H1 (cell line): ENCODE measurements at regions not wholly inside any gene's neighbourhood (a gene's known extent, or its start where the extent isn't known, plus 50 kb on each side); places are given as distances from the start of the nearest gene placed in this dataset.

ENCODE experiments used
- CTCF ChIA-PET: fragments of 300-600 bp; sonication (Branson Sonifier 250); formaldehyde crosslinking; loops from one replicate; lab custom pipeline; 2021; ENCODE audit not compliant: partially characterized antibody; lab: Charles Lee
- POLR2A ChIA-PET: fragments of 300-600 bp; sonication (Branson Sonifier 250); formaldehyde crosslinking; loops from one replicate; lab custom pipeline; 2021; ENCODE audit warnings: inconsistent platforms; ENCODE audit not compliant: partially characterized antibody; lab: Charles Lee
- DNase-seq, 2 experiments: peaks; one replicate each; pipeline versions ENCODE4 v3.0.0 to v3.0.0-alpha.2; 2010 to 2022; ENCODE audit warnings: low spot score in 2 of 2, low read depth in 1 of 2, mixed read lengths in 1 of 2
- FAIRE-seq: peaks from 2 replicates; lab custom pipeline; 2011; peaks lifted over from hg19 to GRCh38; lab: Jason Lieb, UNC
- H2AFZ ChIP-seq: 2 replicates; pipeline ENCODE4 v1.8.1; 2012; ENCODE audit warnings: low read length, inconsistent platforms
- H2AK5ac ChIP-seq: 2 replicates; pipeline ENCODE4 v1.6.1; 2013; ENCODE audit warnings: low read depth, low read length
- H2BK120ac ChIP-seq: replicated peaks from 2 replicates; pipeline ENCODE3; 2013; ENCODE audit warnings: low read depth, low read length, inconsistent platforms
- H2BK12ac ChIP-seq: 2 replicates; pipeline ENCODE4 v1.6.1; 2013; ENCODE audit warnings: low read depth, low read length
- H2BK15ac ChIP-seq: 2 replicates; pipeline ENCODE4 v1.6.1; 2013; ENCODE audit warnings: low read length
- H2BK20ac ChIP-seq: 2 replicates; pipeline ENCODE4 v1.6.1; 2013; ENCODE audit warnings: low read length
- H2BK5ac ChIP-seq: 2 replicates; pipeline ENCODE4 v1.6.1; 2013; ENCODE audit warnings: low read depth, low read length
- H3K14ac ChIP-seq: 2 replicates; pipeline ENCODE4 v1.6.1; 2013; ENCODE audit warnings: inconsistent platforms; ENCODE audit not compliant: insufficient read length
- H3K18ac ChIP-seq: 2 replicates; pipeline ENCODE4 v1.6.1; 2013; ENCODE audit warnings: low read length; ENCODE audit errors: extremely low read depth
- H3K23ac ChIP-seq: 2 replicates; pipeline ENCODE4 v1.6.1; 2013; ENCODE audit warnings: inconsistent platforms; ENCODE audit not compliant: insufficient read length
- H3K23me2 ChIP-seq: 2 replicates; pipeline ENCODE4 v1.6.1; 2013; ENCODE audit warnings: low read depth, low read length
- H3K27ac ChIP-seq: 2 replicates; pipeline ENCODE4 v1.6.1; 2011; ENCODE audit warnings: low read depth, low read length, inconsistent platforms
- H3K27me3 ChIP-seq, 4 experiments: replicated peaks in 1 of 4; 1 replicate in 1 of 4; 2 replicates in 3 of 4; pipeline versions ENCODE4 v1.6.1 to v1.8.1; 2011 to 2013; ENCODE audit warnings: low read length in 3 of 4, mild to moderate bottlenecking in 3 of 4, inconsistent platforms in 2 of 4, mixed read lengths in 2 of 4, moderate library complexity in 1 of 4; ENCODE audit not compliant: control insufficient read depth in 3 of 4, insufficient read depth in 3 of 4; ENCODE audit errors: extremely low read depth in 1 of 4
- H3K36me3 ChIP-seq, 4 experiments: 2 replicates each; pipeline versions ENCODE4 v1.6.1 to v1.8.1; 2011 to 2013; ENCODE audit warnings: mild to moderate bottlenecking in 4 of 4, low read length in 3 of 4, moderate library complexity in 2 of 4, control low read depth in 1 of 4, inconsistent platforms in 1 of 4; ENCODE audit not compliant: insufficient read depth in 4 of 4, control insufficient read depth in 2 of 4
- H3K4ac ChIP-seq: replicated peaks from 2 replicates; pipeline ENCODE3; 2013; ENCODE audit warnings: low read length, low read depth, mixed read lengths, inconsistent platforms; ENCODE audit not compliant: insufficient read length
- H3K4me1 ChIP-seq, 4 experiments: replicated peaks in 1 of 4; 1 replicate in 1 of 4; 2 replicates in 3 of 4; pipeline versions ENCODE4 v1.6.1 to v1.8.1; 2011 to 2013; ENCODE audit warnings: low read length in 3 of 4, inconsistent platforms in 2 of 4, mixed read lengths in 1 of 4; ENCODE audit not compliant: insufficient read depth in 4 of 4, control insufficient read depth in 3 of 4
- H3K4me2 ChIP-seq, 2 experiments: 2 replicates each; pipeline versions ENCODE4 v1.6.1 to v1.8.1; 2011 to 2013; ENCODE audit warnings: low read depth in 2 of 2, low read length in 2 of 2, control low read depth in 1 of 2, inconsistent platforms in 1 of 2, mild to moderate bottlenecking in 1 of 2; ENCODE audit not compliant: insufficient read depth in 1 of 2
- H3K4me3 ChIP-seq, 4 experiments: fragments of 200-600, 300-600 bp in 1 of 4; sonication (generic), shearing (Covaris generic), sonication (Bioruptor Twin) in 1 of 4; 2 replicates each; pipeline versions ENCODE4 v1.5.1 to v1.8.1; 2011 to 2016; ENCODE audit warnings: low read length in 4 of 4, low read depth in 3 of 4, control low read depth in 2 of 4, inconsistent platforms in 2 of 4, mild to moderate bottlenecking in 2 of 4, mixed read lengths in 1 of 4, moderate library complexity in 1 of 4; ENCODE audit not compliant: insufficient read depth in 2 of 4; ENCODE audit errors: extremely low read depth in 1 of 4
- H3K56ac ChIP-seq: replicated peaks from 2 replicates; pipeline ENCODE3; 2013; ENCODE audit warnings: low read depth, mild to moderate bottlenecking, mixed read lengths, low read length, inconsistent platforms; ENCODE audit not compliant: insufficient read length
- H3K79me1 ChIP-seq: 2 replicates; pipeline ENCODE4 v1.6.1; 2013; ENCODE audit warnings: low read depth, low read length, control low read depth
- H3K79me2 ChIP-seq, 2 experiments: 2 replicates each; pipeline versions ENCODE4 v1.6.1 to v1.8.1; 2012 to 2013; ENCODE audit warnings: low read length in 2 of 2, mild to moderate bottlenecking in 2 of 2, inconsistent platforms in 1 of 2; ENCODE audit not compliant: insufficient read depth in 2 of 2, control insufficient read depth in 1 of 2
- H3K9ac ChIP-seq, 4 experiments: replicated peaks in 1 of 4; 1 replicate in 1 of 4; 2 replicates in 3 of 4; pipeline versions ENCODE4 v1.6.1 to v1.8.1; 2011 to 2013; ENCODE audit warnings: low read depth in 3 of 4, low read length in 3 of 4, control low read depth in 2 of 4, mild to moderate bottlenecking in 2 of 4, moderate library complexity in 2 of 4, inconsistent platforms in 1 of 4; ENCODE audit errors: extremely low read depth in 1 of 4
- H3K9me3 ChIP-seq, 2 experiments: 2 replicates each; pipeline versions ENCODE4 v1.6.1 to v1.8.1; 2012 to 2013; ENCODE audit warnings: mild to moderate bottlenecking in 2 of 2, moderate library complexity in 2 of 2, control low read depth in 1 of 2, inconsistent platforms in 1 of 2, low read depth in 1 of 2, low read length in 1 of 2, mixed read lengths in 1 of 2; ENCODE audit not compliant: insufficient read depth in 2 of 2
- H4K20me1 ChIP-seq, 2 experiments: replicated peaks in 1 of 2; 2 replicates each; pipeline versions ENCODE3 to v1.8.1; 2011 to 2013; ENCODE audit warnings: inconsistent platforms in 2 of 2, low read length in 2 of 2, mild to moderate bottlenecking in 1 of 2; ENCODE audit not compliant: insufficient read depth in 2 of 2, control insufficient read depth in 1 of 2
- H4K5ac ChIP-seq: 2 replicates; pipeline ENCODE4 v1.6.1; 2013; ENCODE audit warnings: low read length, low read depth, mixed read lengths, inconsistent platforms; ENCODE audit not compliant: insufficient read length
- H4K8ac ChIP-seq: 2 replicates; pipeline ENCODE4 v1.8.0; 2013; ENCODE audit warnings: mild to moderate bottlenecking, moderate library complexity, low read length, inconsistent platforms; ENCODE audit not compliant: insufficient read depth; ENCODE audit errors: extremely low read depth
- H4K91ac ChIP-seq: replicated peaks from 2 replicates; pipeline ENCODE3; 2013; ENCODE audit warnings: low read length, mixed read lengths, inconsistent platforms; ENCODE audit not compliant: insufficient read length
- TF ChIP-seq, protein P1 (sequence below): IDR thresholded peaks from 2 replicates; pipeline ENCODE4 v1.6.1; 2012; ENCODE audit warnings: inconsistent platforms

GRCh38 chr3:154003649-154004048 is 117.5 kb upstream of the ARHGEF26 start:
- peak; percentile 39 for FAIRE-seq
- Histone ChIP-seq H2BK12ac (no peak overlapping the region), H3K23me2 (no peaks in the 10 kb centered on the region), H3K27ac (no peak overlapping the region), H3K27me3 (no peaks in the 10 kb centered on the region), H4K20me1 (no peaks in the 10 kb centered on the region)
- TF ChIP-seq, protein P1, sequence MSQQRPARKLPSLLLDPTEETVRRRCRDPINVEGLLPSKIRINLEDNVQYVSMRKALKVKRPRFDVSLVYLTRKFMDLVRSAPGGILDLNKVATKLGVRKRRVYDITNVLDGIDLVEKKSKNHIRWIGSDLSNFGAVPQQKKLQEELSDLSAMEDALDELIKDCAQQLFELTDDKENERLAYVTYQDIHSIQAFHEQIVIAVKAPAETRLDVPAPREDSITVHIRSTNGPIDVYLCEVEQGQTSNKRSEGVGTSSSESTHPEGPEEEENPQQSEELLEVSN: no peak
- TF ChIP-seq, all 59 proteins: peak for 0
- Histone ChIP-seq H3K36me3 (no peaks in the 10 kb centered on the region), H2AK5ac (no peak overlapping the region), H3K79me2 (no peaks in the 10 kb centered on the region), H2BK15ac (no peak overlapping the region), H3K56ac (no peak overlapping the region), H4K8ac (no peak overlapping the region), H3K23ac (no peak overlapping the region), H3K4ac (no peak overlapping the region), H4K91ac (no peak overlapping the region), H3K79me1 (no peaks in the 10 kb centered on the region), H3K4me3 (no peak overlapping the region), H2BK5ac (no peak overlapping the region), H3K9me3 (no peaks in the 10 kb centered on the region), H3K18ac (no peak overlapping the region), H3K9ac (no peak overlapping the region), H2BK20ac (no peak overlapping the region), H2AFZ (no peak overlapping the region), H3K4me1 (peaks cover 0 to 2% (median 0%) of the 10 kb centered on the region in 4 experiments; a peak in 1 of 7 replicates), H3K4me2 (no peak overlapping the region; a peak in 1 of 4 replicates), H2BK120ac (no peak overlapping the region), H3K14ac (no peak overlapping the region), H4K5ac (no peak overlapping the region)
- POLR2A ChIA-PET: no interaction called here
- no peak for DNase-seq
- CTCF ChIA-PET: interaction anchor here (0.5 to 3.5 kb wide), 2 partner anchors 14 to 1143 kb away, joined by 3 to 14 read pairs; no protein-coding TSS in a partner anchor
